Osteocyte (in vitro differentiated cells): ENCODE measurements at regions not wholly inside any gene's neighbourhood (a gene's known extent, or its start where the extent isn't known, plus 50 kb on each side); places are given as distances from the start of the nearest gene placed in this dataset.

Experiments
- DNase-seq: peaks from one replicate; pipeline ENCODE4 v3.0.0; 2021; ENCODE audit warnings: mixed read lengths; ENCODE audit not compliant: unreplicated experiment; ENCODE audit errors: extremely low spot score
- H3K27ac Mint-ChIP-seq: one replicate; pipeline ENCODE4 v1.8.0; 2021; ENCODE audit warnings: mild to moderate bottlenecking, mixed read lengths; ENCODE audit not compliant: unreplicated experiment
- H3K27me3 Mint-ChIP-seq: one replicate; pipeline ENCODE4 v1.8.0; 2021; ENCODE audit warnings: mixed read lengths; ENCODE audit not compliant: unreplicated experiment
- H3K36me3 Mint-ChIP-seq: one replicate; pipeline ENCODE4 v1.8.0; 2021; ENCODE audit warnings: mixed read lengths; ENCODE audit not compliant: unreplicated experiment
- H3K4me1 Mint-ChIP-seq: one replicate; pipeline ENCODE4 v1.8.0; 2021; ENCODE audit warnings: mixed read lengths; ENCODE audit not compliant: unreplicated experiment
- H3K4me3 Mint-ChIP-seq: one replicate; pipeline ENCODE4 v1.8.0; 2021; ENCODE audit warnings: mild to moderate bottlenecking, moderate library complexity, mixed read lengths; ENCODE audit not compliant: unreplicated experiment
- H3K9me3 Mint-ChIP-seq: one replicate; pipeline ENCODE4 v1.8.0; 2021; ENCODE audit warnings: mixed read lengths; ENCODE audit not compliant: unreplicated experiment
- TF ChIP-seq, protein P1 (sequence below): fragments of 200-600 bp; sonication (generic); IDR thresholded peaks from 2 replicates; pipeline ENCODE4 v1.5.0; 2021; ENCODE audit warnings: antibody characterized with exemption, mild to moderate bottlenecking, moderate library complexity

DNA sequence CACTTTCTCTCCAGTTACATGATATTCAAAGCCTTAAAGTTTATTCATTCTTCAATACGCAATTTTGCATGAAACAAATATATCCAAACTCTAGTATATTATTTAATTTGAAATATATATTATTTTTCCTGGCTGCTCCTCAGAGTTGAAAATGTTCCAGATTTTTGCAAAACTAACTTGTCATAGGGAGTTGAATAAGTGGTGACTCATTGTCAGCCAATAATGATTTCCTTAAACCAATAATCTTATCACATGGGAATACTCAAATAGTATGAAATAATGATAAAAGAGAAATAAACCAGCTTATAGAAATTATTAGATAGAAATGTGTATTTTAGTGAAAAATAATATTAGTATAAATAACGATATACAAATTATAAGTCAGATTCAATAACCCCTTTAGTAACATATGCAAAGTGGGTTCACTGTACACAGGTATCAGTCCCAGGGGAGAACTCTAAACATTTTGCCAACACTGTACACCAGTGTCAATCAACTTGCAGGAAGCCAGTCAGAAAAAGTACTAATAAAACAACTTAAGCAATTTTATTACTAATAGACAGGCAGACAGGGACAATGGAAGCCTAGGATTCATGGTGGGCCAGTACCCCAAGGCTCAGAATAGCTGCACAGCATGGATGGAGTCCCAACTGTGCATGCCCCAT, 222.6 kb upstream of the KLHL1 start:
- no peak for DNase-seq
- no peak overlapping the region for H3K4me3 Mint-ChIP-seq
- no peaks in the 10 kb centered on the region for H3K36me3 Mint-ChIP-seq
- H3K27me3 Mint-ChIP-seq: peaks cover 5% of the 10 kb centered on the region
- no peaks in the 10 kb centered on the region for H3K4me1 Mint-ChIP-seq
- TF ChIP-seq, protein P1, sequence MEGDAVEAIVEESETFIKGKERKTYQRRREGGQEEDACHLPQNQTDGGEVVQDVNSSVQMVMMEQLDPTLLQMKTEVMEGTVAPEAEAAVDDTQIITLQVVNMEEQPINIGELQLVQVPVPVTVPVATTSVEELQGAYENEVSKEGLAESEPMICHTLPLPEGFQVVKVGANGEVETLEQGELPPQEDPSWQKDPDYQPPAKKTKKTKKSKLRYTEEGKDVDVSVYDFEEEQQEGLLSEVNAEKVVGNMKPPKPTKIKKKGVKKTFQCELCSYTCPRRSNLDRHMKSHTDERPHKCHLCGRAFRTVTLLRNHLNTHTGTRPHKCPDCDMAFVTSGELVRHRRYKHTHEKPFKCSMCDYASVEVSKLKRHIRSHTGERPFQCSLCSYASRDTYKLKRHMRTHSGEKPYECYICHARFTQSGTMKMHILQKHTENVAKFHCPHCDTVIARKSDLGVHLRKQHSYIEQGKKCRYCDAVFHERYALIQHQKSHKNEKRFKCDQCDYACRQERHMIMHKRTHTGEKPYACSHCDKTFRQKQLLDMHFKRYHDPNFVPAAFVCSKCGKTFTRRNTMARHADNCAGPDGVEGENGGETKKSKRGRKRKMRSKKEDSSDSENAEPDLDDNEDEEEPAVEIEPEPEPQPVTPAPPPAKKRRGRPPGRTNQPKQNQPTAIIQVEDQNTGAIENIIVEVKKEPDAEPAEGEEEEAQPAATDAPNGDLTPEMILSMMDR: no peak
- no peak overlapping the region for H3K27ac Mint-ChIP-seq
- no peaks in the 10 kb centered on the region for H3K9me3 Mint-ChIP-seq

DNA sequence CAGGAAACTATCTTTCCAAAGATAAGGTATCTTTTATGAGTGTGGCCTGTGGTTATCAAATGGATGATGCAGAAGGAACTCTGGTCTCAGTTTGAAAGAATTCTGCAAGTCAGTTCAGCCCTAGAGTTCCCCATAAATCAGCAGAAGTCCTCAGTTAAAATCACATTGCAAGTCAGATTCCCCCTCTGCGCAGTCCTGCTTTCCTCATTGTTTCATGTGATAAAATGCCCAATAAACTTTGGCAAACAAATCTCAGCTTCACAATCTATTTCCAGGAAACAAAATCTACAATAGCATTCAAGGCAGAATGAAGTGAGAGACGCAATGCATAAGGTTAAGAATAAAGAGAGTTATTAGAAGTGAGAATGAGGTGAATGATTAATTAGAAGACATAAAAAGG, 216.3 kb upstream of the KLHL1 start:
- no peaks in the 10 kb centered on the region for H3K4me1 Mint-ChIP-seq
- no peak overlapping the region for H3K27ac Mint-ChIP-seq
- H3K9me3 Mint-ChIP-seq: no peaks in the 10 kb centered on the region
- no peak for DNase-seq
- H3K36me3 Mint-ChIP-seq: no peaks in the 10 kb centered on the region
- H3K27me3 Mint-ChIP-seq: no peaks in the 10 kb centered on the region
- TF ChIP-seq, protein P1: no peak
- H3K4me3 Mint-ChIP-seq: no peak overlapping the region

DNA sequence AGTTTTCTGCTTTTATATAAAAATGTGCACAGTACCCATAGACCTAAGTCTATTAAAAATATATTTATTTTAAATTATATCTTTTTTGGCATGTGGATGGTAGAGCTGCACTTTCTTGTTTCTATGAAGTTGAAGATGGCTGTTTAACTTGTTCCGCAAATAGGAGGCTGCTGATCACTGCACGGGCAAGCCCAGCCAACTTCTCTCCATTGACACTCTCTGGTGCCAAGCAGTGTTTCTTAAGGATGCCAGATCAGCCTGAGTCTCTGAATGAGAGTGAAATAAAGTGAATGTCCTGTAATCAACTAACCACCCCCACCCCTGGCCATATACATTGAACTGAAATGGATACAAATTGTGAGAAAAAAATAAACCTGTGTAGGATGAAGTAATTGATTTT, 202.9 kb upstream of the KLHL1 start:
- TF ChIP-seq, protein P1: no peak
- Mint-ChIP-seq H3K9me3 (no peaks in the 10 kb centered on the region), H3K27ac (no peak overlapping the region), H3K27me3 (no peaks in the 10 kb centered on the region), H3K4me3 (no peak overlapping the region), H3K36me3 (no peaks in the 10 kb centered on the region), H3K4me1 (no peaks in the 10 kb centered on the region)
- DNase-seq: no peak

DNA sequence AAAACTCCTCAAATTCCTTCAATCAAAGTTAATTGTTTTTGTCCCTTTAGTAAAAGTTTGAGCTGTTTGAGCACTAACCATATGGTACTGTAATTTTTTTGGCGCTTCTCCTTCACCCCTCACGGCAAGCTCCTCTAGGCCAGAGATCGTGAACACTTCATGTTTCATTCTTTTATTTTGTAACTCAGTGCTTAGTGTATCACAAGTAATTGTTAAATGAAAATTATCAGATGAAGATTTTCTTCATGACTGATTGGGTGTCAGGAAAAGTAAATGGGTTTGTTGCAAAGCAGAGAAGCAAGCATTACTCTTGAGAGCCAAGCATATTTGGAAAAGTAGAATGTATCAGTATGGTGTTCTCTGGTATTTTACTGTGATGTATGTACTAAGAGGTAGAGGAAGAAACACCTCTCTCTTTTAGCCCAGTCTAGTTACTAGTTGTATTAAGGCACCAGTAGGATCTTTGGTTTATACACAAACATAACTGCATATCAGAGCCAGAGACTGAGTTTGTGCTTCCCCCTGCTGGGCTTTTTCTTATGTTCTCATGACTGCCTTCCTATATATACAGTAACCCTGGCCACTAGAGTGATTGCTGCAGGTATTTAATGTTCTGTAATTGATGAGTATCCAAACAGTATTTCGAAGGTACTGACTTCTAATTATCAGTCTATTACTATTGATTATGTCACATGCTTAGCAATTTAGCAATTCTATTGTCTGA, 202.3 kb upstream of the KLHL1 start:
- Mint-ChIP-seq H3K4me3 (no peak overlapping the region), H3K4me1 (no peaks in the 10 kb centered on the region), H3K27ac (no peak overlapping the region), H3K27me3 (no peaks in the 10 kb centered on the region), H3K36me3 (no peaks in the 10 kb centered on the region), H3K9me3 (no peaks in the 10 kb centered on the region)
- TF ChIP-seq, protein P1: peak; percentile 60
- DNase-seq: no peak

DNA sequence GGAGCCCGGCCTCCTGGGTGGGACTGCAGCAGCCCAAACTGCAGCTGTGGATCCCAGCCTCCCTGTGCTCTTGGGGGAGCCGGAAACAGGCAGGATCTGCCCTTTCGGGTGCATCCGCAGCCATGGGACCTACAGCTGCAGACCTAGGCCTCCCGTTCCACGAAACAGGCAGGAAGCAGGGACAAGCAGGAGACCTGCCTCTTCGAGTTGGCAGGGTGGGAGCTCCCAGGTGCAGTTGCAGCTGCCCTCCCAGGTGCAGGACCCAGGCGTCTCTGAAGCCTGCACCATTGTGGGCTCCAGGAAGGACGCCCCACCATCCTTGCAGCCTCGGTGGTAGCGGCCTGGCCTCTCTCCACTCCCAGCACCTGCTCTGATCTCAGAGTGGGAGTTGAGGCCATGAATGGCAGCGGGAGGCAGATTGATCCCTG, 189.0 kb upstream of the KLHL1 start:
- H3K4me1 Mint-ChIP-seq: no peaks in the 10 kb centered on the region
- no peak overlapping the region for H3K4me3 Mint-ChIP-seq
- no peaks in the 10 kb centered on the region for H3K27me3 Mint-ChIP-seq
- no peak overlapping the region for H3K27ac Mint-ChIP-seq
- no peak for DNase-seq
- TF ChIP-seq, protein P1: no peak
- H3K9me3 Mint-ChIP-seq: peaks cover 26% of the 10 kb centered on the region
- H3K36me3 Mint-ChIP-seq: no peaks in the 10 kb centered on the region
